ENCODE measurements at regions not wholly inside any gene's neighbourhood (a gene's known extent, or its start where the extent isn't known, plus 50 kb on each side); places are given as distances from the start of the nearest gene placed in this dataset.

GRCh38 chr15:69843276-69843899, 254.3 kb downstream of the TLE3 start:
- TF ChIP-seq CTCF (IDR thresholded peaks at IDR 0.05) (no peak), POLR2A (IDR thresholded peaks at IDR 0.05) (no peak)
